Esophagus squamous epithelium (tissue), 4 donors: ENCODE measurements at regions not wholly inside any gene's neighbourhood (a gene's known extent, or its start where the extent isn't known, plus 50 kb on each side); places are given as distances from the start of the nearest gene placed in this dataset.

Experiments used
- CTCF ChIP-seq, 6 experiments: fragments of 450-650 bp in 4 of 6; fragments of 200-600 bp in 2 of 6; sonication (generic) in 2 of 6; IDR thresholded peaks; one replicate each; pipeline ENCODE4 v1.5.1; 2016 to 2019; ENCODE audit warnings: antibody characterized with exemption in 6 of 6, mild to moderate bottlenecking in 4 of 6, moderate library complexity in 4 of 6
- POLR2A ChIP-seq, 4 donors: fragments of 450-650 bp; IDR thresholded peaks; one replicate each; pipeline ENCODE4 v1.6.1; 2017; ENCODE audit warnings: antibody characterized with exemption in 4 of 4, mild to moderate bottlenecking in 4 of 4, moderate library complexity in 3 of 4

- TF ChIP-seq CTCF (IDR thresholded peaks at IDR 0.05) (no peak), POLR2A (IDR thresholded peaks at IDR 0.05) (no peak)
These were observed 197.9 kb downstream of the NPHP4 start for GRCh38 chr1:5794279-5794678.
